HCT116 (cell line): ENCODE measurements at regions not wholly inside any gene's neighbourhood (a gene's known extent, or its start where the extent isn't known, plus 50 kb on each side); places are given as distances from the start of the nearest gene placed in this dataset.

ENCODE experiments used
- ATAC-seq: fragments of 200-7000 bp; cut with Tn5 transposase; 2 replicates; pipeline ENCODE4 v1.9.1; 2020; ENCODE audit warnings: mild to moderate bottlenecking, moderate library complexity
- BruUV-seq: library from RNA; stranded (reverse); fragments of 400-500 nt; replicated peaks from 2 replicates; lab custom pipeline; 2021; lab: Mats Ljungman, UMichigan
- CTCF ChIA-PET: fragments of 300-600 bp; sonication (Branson Sonifier 250); formaldehyde crosslinking; loops from one replicate; lab custom pipeline; 2021; ENCODE audit warnings: antibody characterized with exemption; lab: Charles Lee
- POLR2A ChIA-PET: fragments of 300-600, 350-600 bp; sonication (Branson Sonifier 250); formaldehyde crosslinking; loops from one replicate; lab custom pipeline; 2021; ENCODE audit warnings: antibody characterized with exemption; lab: Charles Lee
- RAD21 ChIA-PET, 2 experiments: fragments of 300-600 bp; sonication (Branson Sonifier 250); formaldehyde crosslinking; loops; one replicate each; lab custom pipeline; 2023; ENCODE audit warnings: low total read pairs in 2 of 2; ENCODE audit not compliant: uncharacterized antibody in 2 of 2, unreplicated experiment in 2 of 2, low non-redundant PET in 1 of 2; lab: Charles Lee
- DNase-seq: peaks from one replicate; pipeline ENCODE4 v3.0.0-alpha.2; 2010; ENCODE audit warnings: low read depth, low spot score
- H2AFZ ChIP-seq: fragments of 200-600 bp; shearing (Covaris generic), sonication (generic); 2 replicates; pipeline ENCODE4 v1.6.1; 2017; ENCODE audit warnings: low read depth, mixed run types, mixed read lengths, antibody characterized with exemption, low read length; ENCODE audit not compliant: poor library complexity, severe bottlenecking
- H3K27ac ChIP-seq: 2 replicates; pipeline ENCODE4 v1.5.1; 2012; ENCODE audit warnings: low read depth, low read length
- H3K27me3 ChIP-seq: fragments of 200-600 bp; sonication (generic); 2 replicates; pipeline ENCODE4 v1.6.1; 2016; ENCODE audit warnings: mixed run types, low read length, mixed read lengths; ENCODE audit not compliant: insufficient read depth
- H3K36me3 ChIP-seq, 2 experiments: fragments of 200-500 bp in 1 of 2; fragments of 200-600 bp in 1 of 2; sonication (Bioruptor generic) in 1 of 2; sonication (generic) in 1 of 2; 2 replicates each; pipeline versions ENCODE4 v1.5.1 to v1.6.1; 2014 to 2016; ENCODE audit warnings: low read length in 2 of 2, inconsistent platforms in 1 of 2, mixed read lengths in 1 of 2, mixed run types in 1 of 2; ENCODE audit not compliant: insufficient read depth in 2 of 2, control insufficient read depth in 1 of 2
- H3K4me1 ChIP-seq, 2 experiments: fragments of 200-600 bp in 1 of 2; sonication (generic) in 1 of 2; 2 replicates each; pipeline versions ENCODE4 v1.5.1 to v1.6.1; 2012 to 2017; ENCODE audit warnings: low read length in 2 of 2, inconsistent platforms in 1 of 2, mild to moderate bottlenecking in 1 of 2, mixed read lengths in 1 of 2, mixed run types in 1 of 2, moderate library complexity in 1 of 2; ENCODE audit not compliant: insufficient read depth in 2 of 2, control insufficient read depth in 1 of 2
- H3K4me2 ChIP-seq: fragments of 200-600 bp; sonication (generic); 2 replicates; pipeline ENCODE4 v1.6.1; 2017; ENCODE audit warnings: mixed run types, low read length, mixed read lengths
- H3K4me3 ChIP-seq, 2 experiments: fragments of 200-600 bp in 1 of 2; sonication (generic) in 1 of 2; replicated peaks in 1 of 2; 2 replicates each; pipeline ENCODE4 v1.5.1; 2011 to 2016; ENCODE audit warnings: low read length in 2 of 2, control low read depth in 1 of 2, low read depth in 1 of 2, mild to moderate bottlenecking in 1 of 2, mixed read lengths in 1 of 2, mixed run types in 1 of 2
- H3K79me2 ChIP-seq: fragments of 200-600 bp; sonication (generic); 2 replicates; pipeline ENCODE4 v1.6.1; 2017; ENCODE audit warnings: mild to moderate bottlenecking, mixed run types, low read length, moderate library complexity, mixed read lengths; ENCODE audit not compliant: insufficient read depth
- H3K9ac ChIP-seq: fragments of 200-600 bp; sonication (generic); 2 replicates; pipeline ENCODE4 v1.6.1; 2016; ENCODE audit warnings: low read length, mixed read lengths
- H3K9me2 ChIP-seq: fragments of 200-600 bp; sonication (generic), shearing (Covaris generic); 2 replicates; pipeline ENCODE4 v1.6.1; 2017; ENCODE audit warnings: mixed run types, mild to moderate bottlenecking, moderate library complexity; ENCODE audit not compliant: insufficient read depth
- H3K9me3 ChIP-seq, 2 experiments: fragments of 200-500 bp in 1 of 2; fragments of 200-600 bp in 1 of 2; sonication (Bioruptor generic) in 1 of 2; sonication (generic) in 1 of 2; 2 replicates each; pipeline ENCODE4 v1.6.1; 2014 to 2017; ENCODE audit warnings: low read length in 2 of 2, mixed read lengths in 2 of 2, inconsistent platforms in 1 of 2, low read depth in 1 of 2, mild to moderate bottlenecking in 1 of 2, mixed run types in 1 of 2, moderate library complexity in 1 of 2; ENCODE audit not compliant: control insufficient read depth in 1 of 2, insufficient read depth in 1 of 2
- H4K20me1 ChIP-seq: fragments of 200-600 bp; sonication (generic), shearing (Covaris generic); 2 replicates; pipeline ENCODE4 v1.6.1; 2017; ENCODE audit warnings: mixed run types, mild to moderate bottlenecking, moderate library complexity; ENCODE audit not compliant: insufficient read depth
- ATF3 ChIP-seq: IDR thresholded peaks from 2 replicates; pipeline ENCODE4 v1.6.1; 2012
- CTCF ChIP-seq, 3 experiments: fragments of 200-600 bp in 1 of 3; sonication (generic) in 1 of 3; IDR thresholded peaks in 2 of 3; conservative IDR thresholded peaks in 1 of 3; 2 replicates each; pipeline ENCODE4 v1.5.1; 2012 to 2017; ENCODE audit warnings: low read depth in 2 of 3, low read length in 2 of 3, antibody characterized with exemption in 1 of 3, borderline replicate concordance in 1 of 3, control low read depth in 1 of 3, mild to moderate bottlenecking in 1 of 3, mixed read lengths in 1 of 3, mixed run types in 1 of 3, moderate library complexity in 1 of 3; ENCODE audit not compliant: insufficient read depth in 1 of 3
- EGR1 ChIP-seq: IDR thresholded peaks from 2 replicates; pipeline ENCODE4 v1.6.1; 2012; ENCODE audit warnings: low read depth
- ELF1 ChIP-seq: IDR thresholded peaks from 2 replicates; pipeline ENCODE4 v1.6.1; 2012; ENCODE audit warnings: low read depth, borderline replicate concordance
- EZH2 ChIP-seq: fragments of 200-600 bp; sonication (generic); IDR thresholded peaks from 2 replicates; pipeline ENCODE4 v1.6.1; 2017; ENCODE audit warnings: antibody characterized with exemption, mixed run types
- JUND ChIP-seq: IDR thresholded peaks from 2 replicates; pipeline ENCODE4 v1.6.1; 2012
- POLR2AphosphoS5 ChIP-seq: IDR thresholded peaks from 2 replicates; pipeline ENCODE4 v1.6.1; 2011; ENCODE audit warnings: mild to moderate bottlenecking, low read depth, low read length, moderate library complexity
- RAD21 ChIP-seq: IDR thresholded peaks from 2 replicates; pipeline ENCODE4 v1.6.1; 2012; ENCODE audit warnings: low read depth, mild to moderate bottlenecking
- SIN3A ChIP-seq: IDR thresholded peaks from 2 replicates; pipeline ENCODE4 v1.6.1; 2012; ENCODE audit warnings: low read depth
- SRF ChIP-seq: IDR thresholded peaks from 2 replicates; pipeline ENCODE4 v1.6.1; 2012; ENCODE audit warnings: low read depth
- TCF7L2 ChIP-seq: IDR thresholded peaks from 2 replicates; pipeline ENCODE4 v1.7.0; 2011; ENCODE audit warnings: borderline replicate concordance, inconsistent platforms; ENCODE audit not compliant: insufficient read depth, insufficient read length; ENCODE audit errors: extremely low read depth
- YY1 ChIP-seq: IDR thresholded peaks from 2 replicates; pipeline ENCODE4 v1.6.1; 2011; ENCODE audit warnings: low read length, low read depth, moderate library complexity, mild to moderate bottlenecking; ENCODE audit not compliant: insufficient replicate concordance; ENCODE audit errors: extremely low read depth
- ZNF274 ChIP-seq: fragments of 200-500 bp; sonication (Bioruptor generic); IDR thresholded peaks from 2 replicates; pipeline ENCODE4 v1.6.1; 2014; ENCODE audit warnings: mild to moderate bottlenecking, low read depth, low read length, inconsistent platforms
- intact Hi-C: fragments of 100-400 bp; cut with micrococcal nuclease; formaldehyde crosslinking; loops from 2 replicates; pipeline ENCODE4 v1.10.0; 2022
- TF ChIP-seq, protein P1 (sequence below): IDR thresholded peaks from 2 replicates; pipeline ENCODE4 v1.6.1; 2011; ENCODE audit warnings: mild to moderate bottlenecking, low read length, moderate library complexity; ENCODE audit not compliant: insufficient replicate concordance; ENCODE audit errors: extremely low read depth
- TF ChIP-seq, protein P2 (sequence below): IDR thresholded peaks from 2 replicates; pipeline ENCODE4 v1.6.1; 2012

DNA sequence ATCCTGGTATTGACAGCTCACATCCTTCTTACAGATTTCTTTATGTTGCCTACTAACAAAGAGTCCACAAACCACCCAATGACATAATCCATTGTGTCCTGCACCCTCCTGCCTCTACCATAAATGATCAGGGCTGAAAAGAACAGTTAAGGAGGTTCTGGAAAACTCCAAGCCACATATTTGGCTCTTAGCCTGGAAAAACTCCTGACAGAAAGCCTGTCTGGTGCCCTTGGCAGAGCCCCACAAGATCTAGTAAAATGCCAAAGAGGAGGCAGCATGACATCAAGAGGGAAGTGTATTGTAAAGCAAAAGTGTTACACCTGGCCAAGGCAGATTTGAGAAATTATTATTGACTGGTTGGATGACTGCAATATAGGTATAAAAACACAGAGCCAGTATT, 126.4 kb upstream of the VGLL2 start:
- H3K4me1 ChIP-seq = no peaks in the 10 kb centered on the region
- H3K4me3 ChIP-seq = no peak overlapping the region
- CTCF ChIA-PET = no interaction called here
- RAD21 ChIA-PET = no interaction called here
- H3K79me2 ChIP-seq = no peaks in the 10 kb centered on the region
- BruUV-seq = no TSS peak
- H4K20me1 ChIP-seq = no peaks in the 10 kb centered on the region
- no peaks in the 10 kb centered on the region for H3K27me3 ChIP-seq
- no peak for TF ChIP-seq SIN3A
- no peak for TF ChIP-seq EZH2
- ATAC-seq = no peak
- DNase-seq = no peak
- no peaks in the 10 kb centered on the region for H3K36me3 ChIP-seq
- intact Hi-C loops = no loop called here
- H3K9me2 ChIP-seq = no peaks in the 10 kb centered on the region
- H3K9ac ChIP-seq = no peak overlapping the region
- no peaks in the 10 kb centered on the region for H3K9me3 ChIP-seq
- no peak overlapping the region for H3K27ac ChIP-seq
- no peak overlapping the region for H3K4me2 ChIP-seq
- H2AFZ ChIP-seq = no peak overlapping the region
- POLR2A ChIA-PET = no interaction called here

DNA sequence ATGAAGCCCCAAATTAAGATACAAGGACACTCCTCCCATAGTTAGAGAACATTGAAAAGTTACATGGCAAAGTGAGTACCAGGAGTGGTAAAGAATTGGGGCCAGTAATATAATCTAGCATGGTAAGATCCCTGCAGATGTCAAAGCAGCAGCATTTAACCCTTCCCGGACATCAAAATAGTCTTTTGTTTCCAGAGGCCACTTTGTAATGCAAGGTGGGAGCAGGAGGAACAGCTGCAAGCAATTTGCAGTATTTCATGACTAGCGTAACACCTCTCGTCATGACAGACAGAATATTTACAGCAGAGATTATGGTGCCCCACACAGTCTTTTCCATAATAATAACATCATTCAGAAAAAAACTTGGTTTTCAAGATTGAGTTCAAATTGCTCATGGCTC, 123.2 kb upstream of the VGLL2 start:
- RAD21 ChIA-PET = no interaction called here
- TF ChIP-seq, protein P1, sequence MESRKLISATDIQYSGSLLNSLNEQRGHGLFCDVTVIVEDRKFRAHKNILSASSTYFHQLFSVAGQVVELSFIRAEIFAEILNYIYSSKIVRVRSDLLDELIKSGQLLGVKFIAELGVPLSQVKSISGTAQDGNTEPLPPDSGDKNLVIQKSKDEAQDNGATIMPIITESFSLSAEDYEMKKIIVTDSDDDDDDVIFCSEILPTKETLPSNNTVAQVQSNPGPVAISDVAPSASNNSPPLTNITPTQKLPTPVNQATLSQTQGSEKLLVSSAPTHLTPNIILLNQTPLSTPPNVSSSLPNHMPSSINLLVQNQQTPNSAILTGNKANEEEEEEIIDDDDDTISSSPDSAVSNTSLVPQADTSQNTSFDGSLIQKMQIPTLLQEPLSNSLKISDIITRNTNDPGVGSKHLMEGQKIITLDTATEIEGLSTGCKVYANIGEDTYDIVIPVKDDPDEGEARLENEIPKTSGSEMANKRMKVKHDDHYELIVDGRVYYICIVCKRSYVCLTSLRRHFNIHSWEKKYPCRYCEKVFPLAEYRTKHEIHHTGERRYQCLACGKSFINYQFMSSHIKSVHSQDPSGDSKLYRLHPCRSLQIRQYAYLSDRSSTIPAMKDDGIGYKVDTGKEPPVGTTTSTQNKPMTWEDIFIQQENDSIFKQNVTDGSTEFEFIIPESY = no peak
- TF ChIP-seq POLR2AphosphoS5 (no peak), YY1 (no peak), RAD21 (no peak), ATF3 (no peak), ELF1 (no peak), SIN3A (no peak), JUND (no peak), CTCF (IDR thresholded peaks at IDR 0.05 in 2 of 3, conservative IDR thresholded peaks at IDR 0.05 in 1 of 3; ENCODE audit: borderline replicate concordance in 1 of 3, insufficient read depth in 1 of 3, low read depth in 2 of 3, low read length in 2 of 3) (no peak), SRF (no peak), ZNF274 (no peak), TCF7L2 (no peak), EGR1 (no peak)
- TF ChIP-seq, protein P2, sequence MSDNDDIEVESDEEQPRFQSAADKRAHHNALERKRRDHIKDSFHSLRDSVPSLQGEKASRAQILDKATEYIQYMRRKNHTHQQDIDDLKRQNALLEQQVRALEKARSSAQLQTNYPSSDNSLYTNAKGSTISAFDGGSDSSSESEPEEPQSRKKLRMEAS = no peak

More for the DNA sequence above, 123.2 kb upstream of the VGLL2 start:
- Histone ChIP-seq H3K27me3 (no peaks in the 10 kb centered on the region), H2AFZ (no peak overlapping the region), H3K27ac (no peak overlapping the region), H3K4me1 (no peaks in the 10 kb centered on the region), H3K79me2 (no peaks in the 10 kb centered on the region), H3K4me3 (no peak overlapping the region), H4K20me1 (no peaks in the 10 kb centered on the region), H3K9me3 (no peaks in the 10 kb centered on the region), H3K4me2 (no peak overlapping the region), H3K9ac (no peak overlapping the region), H3K36me3 (no peaks in the 10 kb centered on the region), H3K9me2 (no peaks in the 10 kb centered on the region)
- ChIA-PET CTCF (no interaction called here), POLR2A (no interaction called here)
- DNase-seq (no peak), ATAC-seq (no peak)
- BruUV-seq = no TSS peak
- intact Hi-C loops = no loop called here
